ENCODE measurements at regions not wholly inside any gene's neighbourhood (a gene's known extent, or its start where the extent isn't known, plus 50 kb on each side); places are given as distances from the start of the nearest gene placed in this dataset.

GRCh38 chr5:92616085-92616484 is 964.9 kb downstream of the NR2F1-AS1 start:
- H3K9me3 Mint-ChIP-seq = peaks cover 24% of the 10 kb centered on the region
- POLR2A ChIA-PET = no interaction called here
- TF ChIP-seq ATF1 (CRISPR knock-in tag; IDR thresholded peaks at IDR 0.05) (no peak), USF1 (CRISPR knock-in tag; IDR thresholded peaks at IDR 0.05) (no peak), ZNF512 (CRISPR knock-in tag; IDR thresholded peaks at IDR 0.05; ENCODE audit: borderline replicate concordance) (no peak), MAX (CRISPR knock-in tag; IDR thresholded peaks at IDR 0.05) (no peak), NFATC4 (CRISPR knock-in tag; IDR thresholded peaks at IDR 0.05) (no peak), CREB1 (CRISPR knock-in tag; IDR thresholded peaks at IDR 0.05) (no peak), ELF4 (CRISPR knock-in tag; IDR thresholded peaks at IDR 0.05; ENCODE audit: low read depth) (no peak), AR (CRISPR knock-in tag; IDR thresholded peaks at IDR 0.05) (no peak), FOXP1 (CRISPR knock-in tag; IDR thresholded peaks at IDR 0.05; ENCODE audit: borderline replicate concordance) (no peak), STAT6 (CRISPR knock-in tag; conservative IDR thresholded peaks at IDR 0.05; ENCODE audit: low read depth) (no peak), TEAD1 (CRISPR knock-in tag; IDR thresholded peaks at IDR 0.05) (no peak), ZNF317 (CRISPR knock-in tag; IDR thresholded peaks at IDR 0.05; ENCODE audit: borderline replicate concordance, low read depth) (no peak), JUN (CRISPR knock-in tag; IDR thresholded peaks at IDR 0.05) (no peak)
- ATAC-seq (no peak), DNase-seq (ENCODE audit: low spot score) (no peak)
- no peaks in the 10 kb centered on the region for H3K36me3 Mint-ChIP-seq
- no peak overlapping the region for H3K27ac Mint-ChIP-seq
- no peak overlapping the region for H3K4me3 Mint-ChIP-seq
- CTCF ChIA-PET = no interaction called here
- no peaks in the 10 kb centered on the region for H3K4me1 Mint-ChIP-seq
- no peaks in the 10 kb centered on the region for H3K27me3 Mint-ChIP-seq (ENCODE audit: low read depth)

GRCh38 chr5:92613546-92613945 is 967.5 kb downstream of the NR2F1-AS1 start:
- ATAC-seq (no peak), DNase-seq (ENCODE audit: low spot score) (no peak)
- Mint-ChIP-seq H3K4me3 (no peak overlapping the region), H3K27me3 (ENCODE audit: low read depth) (no peaks in the 10 kb centered on the region), H3K27ac (no peak overlapping the region), H3K36me3 (no peaks in the 10 kb centered on the region), H3K9me3 (peaks cover 7% of the 10 kb centered on the region; the same call in 1 of the 2 replicates), H3K4me1 (no peaks in the 10 kb centered on the region)
- ChIA-PET CTCF (no interaction called here), POLR2A (no interaction called here)
- no peak for TF ChIP-seq ZNF263 (CRISPR knock-in tag; IDR thresholded peaks at IDR 0.05; ENCODE audit: low read depth)
- no peak for TF ChIP-seq AR (CRISPR knock-in tag; IDR thresholded peaks at IDR 0.05)
- TF ChIP-seq ZNF423 (CRISPR knock-in tag; IDR thresholded peaks at IDR 0.05) = no peak
- no peak for TF ChIP-seq CREB1 (CRISPR knock-in tag; IDR thresholded peaks at IDR 0.05)
- TF ChIP-seq SP1 (CRISPR knock-in tag; conservative IDR thresholded peaks at IDR 0.05) = no peak
- TF ChIP-seq NFE2L1 (CRISPR knock-in tag; IDR thresholded peaks at IDR 0.05) = no peak
- TF ChIP-seq ATF2 (CRISPR knock-in tag; IDR thresholded peaks at IDR 0.05; ENCODE audit: borderline replicate concordance, low read depth) = no peak
- no peak for TF ChIP-seq FOXJ3 (CRISPR knock-in tag; IDR thresholded peaks at IDR 0.05; ENCODE audit: borderline replicate concordance)
- no peak for TF ChIP-seq TP53 (CRISPR knock-in tag; IDR thresholded peaks at IDR 0.05)
- TF ChIP-seq ZNF121 (CRISPR knock-in tag; IDR thresholded peaks at IDR 0.05) = no peak
- no peak for TF ChIP-seq ZNF396 (CRISPR knock-in tag; IDR thresholded peaks at IDR 0.05; ENCODE audit: borderline replicate concordance)
- no peak for TF ChIP-seq GTF2I (CRISPR knock-in tag; conservative IDR thresholded peaks at IDR 0.05)
- no peak for TF ChIP-seq RELA (CRISPR knock-in tag; IDR thresholded peaks at IDR 0.05; ENCODE audit: borderline replicate concordance)
